Activated CD4-positive, alpha-beta T cell treated with anti-CD3 and anti-CD28 coated beads, Interleukin-2, amount 10 ng/mL, durations not matched to agents 7 days and 5 days (primary cell): ENCODE measurements at regions not wholly inside any gene's neighbourhood (a gene's known extent, or its start where the extent isn't known, plus 50 kb on each side); places are given as distances from the start of the nearest gene placed in this dataset.
A peak's percentile ranks its signal among the peaks of the same experiment; 100 is the strongest.

Experiments used
- CTCF ChIA-PET: fragments of 350-600 bp; sonication (Branson Sonifier 250); formaldehyde crosslinking; loops from one replicate; lab custom pipeline; 2021; ENCODE audit warnings: antibody characterized with exemption; lab: Charles Lee
- POLR2A ChIA-PET: fragments of 350-600 bp; sonication (Branson Sonifier 250); formaldehyde crosslinking; loops from one replicate; lab custom pipeline; 2021; ENCODE audit warnings: antibody characterized with exemption; lab: Charles Lee
- DNase-seq: peaks from one replicate; pipeline ENCODE4 v3.0.0-alpha.2; 2020
- H3K27ac Mint-ChIP-seq: one replicate; pipeline ENCODE4 v1.8.0; 2021; ENCODE audit warnings: mild to moderate bottlenecking, moderate library complexity, mixed read lengths
- H3K27me3 Mint-ChIP-seq: one replicate; pipeline ENCODE4 v1.8.0; 2021; ENCODE audit warnings: mixed read lengths
- H3K36me3 Mint-ChIP-seq: one replicate; pipeline ENCODE4 v1.8.0; 2021; ENCODE audit warnings: low read depth, mixed read lengths
- H3K4me1 Mint-ChIP-seq: one replicate; pipeline ENCODE4 v1.8.0; 2021; ENCODE audit warnings: mixed read lengths
- H3K4me3 Mint-ChIP-seq: one replicate; pipeline ENCODE4 v1.8.0; 2021; ENCODE audit warnings: mild to moderate bottlenecking, moderate library complexity, mixed read lengths
- H3K9me3 Mint-ChIP-seq: one replicate; pipeline ENCODE4 v1.8.0; 2021; ENCODE audit warnings: mixed read lengths

DNA sequence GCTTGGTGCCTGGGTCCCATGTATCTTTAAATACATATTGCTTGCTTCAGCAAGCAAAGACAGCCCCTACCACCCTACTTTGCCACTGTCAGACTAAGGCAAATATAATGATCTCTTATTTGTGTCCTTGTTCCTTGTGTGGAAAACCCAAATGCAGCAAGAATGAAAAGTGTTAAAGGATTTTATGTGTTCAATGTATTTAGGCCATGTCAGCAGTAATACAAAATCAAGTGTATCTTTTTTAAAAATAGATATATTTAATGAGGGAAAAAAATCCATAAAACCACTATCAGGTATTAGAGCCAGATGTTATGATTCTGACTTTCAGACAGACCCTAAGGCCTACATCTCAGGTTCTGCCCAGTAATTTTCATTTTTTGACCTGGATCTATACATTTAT, 374.5 kb downstream of the SEC14L1 start:
- H3K4me1 Mint-ChIP-seq, result peaks cover 3% of the 10 kb centered on the region

DNA sequence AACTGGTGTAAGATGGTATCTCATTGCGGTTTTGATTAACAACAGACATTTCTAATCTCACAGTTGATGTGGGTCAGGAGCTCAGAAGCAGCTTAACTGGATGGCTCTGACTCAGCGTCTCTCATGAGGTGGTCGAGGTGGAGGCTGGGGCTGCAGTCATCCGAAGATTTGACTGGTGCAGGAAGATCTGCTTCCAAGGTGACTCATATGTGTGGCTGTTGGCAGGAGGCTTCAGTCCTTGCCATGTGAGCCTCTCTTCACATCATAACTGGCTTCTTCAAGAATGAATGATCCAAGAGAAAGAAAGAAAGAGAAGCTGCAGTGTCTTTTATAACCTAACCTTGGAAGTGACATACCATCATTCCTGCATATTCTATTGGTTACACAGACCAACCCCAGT, 376.1 kb downstream of the SEC14L1 start:
- Mint-ChIP-seq H3K4me3 (no peak overlapping the region), H3K36me3 (peaks cover 4% of the 10 kb centered on the region), H3K9me3 (peaks cover 1% of the 10 kb centered on the region), H3K27me3 (no peaks in the 10 kb centered on the region), H3K27ac (no peak overlapping the region), H3K4me1 (peaks cover under 1% of the 10 kb centered on the region)
- ChIA-PET POLR2A (no interaction called here), CTCF (interaction anchor here (0.6 to 1.5 kb wide), 3 partner anchors 339 to 543 kb away, joined by 3 to 4 read pairs (median 3); no protein-coding TSS in a partner anchor)
- DNase-seq, result no peak

More for the DNA sequence above, 374.5 kb downstream of the SEC14L1 start:
- ChIA-PET POLR2A (no interaction called here), CTCF (no interaction called here)
- Mint-ChIP-seq H3K27ac (no peak overlapping the region), H3K4me3 (no peak overlapping the region), H3K36me3 (peaks cover 14% of the 10 kb centered on the region), H3K9me3 (peaks cover 9% of the 10 kb centered on the region), H3K27me3 (no peaks in the 10 kb centered on the region)
- DNase-seq, result no peak

DNA sequence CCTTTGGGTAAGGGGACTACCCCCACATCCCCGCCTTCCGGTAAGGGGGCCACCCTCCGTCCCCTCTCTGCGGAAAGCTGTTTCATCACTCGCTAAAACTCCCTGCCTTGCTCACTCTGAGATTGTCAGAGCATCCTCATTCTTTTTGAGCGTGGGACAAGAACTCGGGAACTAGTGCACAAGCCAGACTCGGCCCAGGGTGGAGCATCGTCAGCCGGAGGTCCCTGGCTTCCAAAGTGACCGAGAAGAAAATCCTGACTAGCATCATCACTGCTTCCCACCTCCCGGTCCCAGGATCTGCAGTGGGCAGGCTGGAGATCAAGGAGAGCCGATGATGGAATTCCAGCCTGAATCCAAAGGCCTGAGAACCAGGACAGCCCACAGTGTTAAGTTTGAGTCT, 380.3 kb downstream of the SEC14L1 start:
- H3K4me3 Mint-ChIP-seq, result no peak overlapping the region
- H3K4me1 Mint-ChIP-seq, result peaks cover 2% of the 10 kb centered on the region
- no peak overlapping the region for H3K27ac Mint-ChIP-seq
- CTCF ChIA-PET, result interaction anchor here (0.6 to 1.7 kb wide), 3 partner anchors 8 to 436 kb away, joined by 3 to 6 read pairs (median 3); no protein-coding TSS in a partner anchor
- peaks cover 3% of the 10 kb centered on the region for H3K27me3 Mint-ChIP-seq
- DNase-seq, result no peak
- H3K36me3 Mint-ChIP-seq, result no peaks in the 10 kb centered on the region
- no peaks in the 10 kb centered on the region for H3K9me3 Mint-ChIP-seq
- POLR2A ChIA-PET, result no interaction called here

DNA sequence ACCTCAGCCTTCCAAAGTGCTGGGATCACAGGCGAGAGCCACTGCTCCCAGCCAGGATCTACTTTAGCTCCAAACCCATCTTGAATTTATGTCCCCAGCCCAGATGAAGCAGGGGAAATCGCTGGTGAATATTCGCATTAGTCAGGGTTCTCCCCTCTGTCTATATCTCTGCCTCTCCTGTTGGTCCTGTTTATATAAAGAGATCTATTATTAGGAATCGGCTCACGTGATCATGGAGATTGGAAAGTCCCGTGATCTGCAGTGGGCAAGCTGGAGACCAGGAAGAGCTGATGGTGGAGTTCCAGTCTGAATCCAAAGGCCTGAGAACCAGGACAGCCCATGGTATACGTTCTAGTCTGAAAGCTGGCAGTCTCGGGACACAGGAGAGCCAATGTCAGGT, 382.8 kb downstream of the SEC14L1 start:
- no peak overlapping the region for H3K4me3 Mint-ChIP-seq
- ChIA-PET POLR2A (interaction anchor here (0.6 kb wide), 1 partner anchor 531 kb away, joined by 3 read pairs; no protein-coding TSS in a partner anchor), CTCF (interaction anchor here (1.4 to 1.8 kb wide), 2 partner anchors 19 to 74 kb away, joined by 3 to 4 read pairs; no protein-coding TSS in a partner anchor)
- no peaks in the 10 kb centered on the region for H3K36me3 Mint-ChIP-seq
- no peaks in the 10 kb centered on the region for H3K9me3 Mint-ChIP-seq
- no peak overlapping the region for H3K27ac Mint-ChIP-seq
- DNase-seq, result no peak
- peaks cover 2% of the 10 kb centered on the region for H3K4me1 Mint-ChIP-seq
- H3K27me3 Mint-ChIP-seq, result peaks cover 15% of the 10 kb centered on the region

DNA sequence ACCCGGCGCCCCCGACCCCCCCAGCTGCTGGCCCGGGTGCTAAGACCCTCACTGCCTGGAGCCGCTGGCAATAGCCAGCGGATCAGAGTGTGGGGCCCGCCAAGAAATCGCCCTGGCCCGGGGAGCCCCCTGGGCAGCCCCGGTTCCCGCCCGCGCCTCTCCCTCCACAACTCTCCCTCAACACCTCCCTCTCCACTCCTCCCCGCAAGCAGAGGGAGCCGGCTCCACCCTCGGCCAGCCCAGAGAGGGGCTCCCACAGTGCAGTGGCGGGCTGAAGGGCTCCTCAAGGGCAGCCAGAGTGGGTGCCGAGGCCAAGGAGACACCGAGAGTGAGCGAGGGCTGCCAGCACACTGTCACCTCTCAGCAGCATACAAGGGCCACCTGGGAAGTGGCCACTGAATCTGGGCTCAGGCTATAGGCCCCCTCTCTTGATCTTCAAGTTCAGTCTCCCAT, 385.5 kb downstream of the SEC14L1 start:
- no peak overlapping the region for H3K27ac Mint-ChIP-seq
- ChIA-PET POLR2A (no interaction called here), CTCF (no interaction called here)
- H3K9me3 Mint-ChIP-seq, result no peaks in the 10 kb centered on the region
- H3K4me1 Mint-ChIP-seq, result peaks cover 4% of the 10 kb centered on the region
- peaks cover 25% of the 10 kb centered on the region for H3K27me3 Mint-ChIP-seq
- DNase-seq, result no peak
- H3K4me3 Mint-ChIP-seq, result no peak overlapping the region
- H3K36me3 Mint-ChIP-seq, result no peaks in the 10 kb centered on the region

DNA sequence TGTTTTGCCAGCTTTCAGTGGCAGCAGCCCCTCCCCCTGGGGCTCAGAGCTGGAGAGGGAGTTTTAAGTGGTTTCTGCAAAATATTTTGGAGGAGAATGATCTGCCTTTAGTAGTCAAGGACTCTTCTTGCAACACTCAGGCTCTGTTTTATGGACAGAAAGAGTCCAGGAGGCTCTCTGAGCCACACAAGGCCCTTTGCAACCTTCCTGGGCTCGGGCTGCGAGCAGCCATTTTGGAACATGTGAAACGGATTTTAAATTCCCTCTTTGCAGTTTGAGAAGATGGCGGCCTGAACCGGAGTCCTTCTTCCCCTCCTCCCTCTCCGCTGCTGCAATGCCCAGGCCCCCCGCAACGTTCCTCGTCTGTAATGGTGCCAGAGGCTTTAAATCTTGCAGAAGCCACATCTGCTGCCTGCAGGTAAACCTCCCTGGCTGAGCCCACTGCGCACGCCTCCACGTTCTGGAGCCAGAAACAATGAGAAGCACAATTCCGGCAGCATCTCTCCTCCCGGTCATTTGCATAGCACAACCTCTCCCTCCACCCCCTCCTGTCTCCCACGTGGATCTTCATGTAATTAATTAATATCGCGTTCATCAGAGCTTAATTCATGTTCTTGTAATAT, 386.1 kb downstream of the SEC14L1 start:
- Mint-ChIP-seq H3K4me1 (peaks cover 4% of the 10 kb centered on the region), H3K9me3 (no peaks in the 10 kb centered on the region), H3K4me3 (no peak overlapping the region), H3K27ac (no peak overlapping the region), H3K36me3 (no peaks in the 10 kb centered on the region), H3K27me3 (peaks cover 25% of the 10 kb centered on the region)
- no peak for DNase-seq
- CTCF ChIA-PET, result no interaction called here
- POLR2A ChIA-PET, result no interaction called here

DNA sequence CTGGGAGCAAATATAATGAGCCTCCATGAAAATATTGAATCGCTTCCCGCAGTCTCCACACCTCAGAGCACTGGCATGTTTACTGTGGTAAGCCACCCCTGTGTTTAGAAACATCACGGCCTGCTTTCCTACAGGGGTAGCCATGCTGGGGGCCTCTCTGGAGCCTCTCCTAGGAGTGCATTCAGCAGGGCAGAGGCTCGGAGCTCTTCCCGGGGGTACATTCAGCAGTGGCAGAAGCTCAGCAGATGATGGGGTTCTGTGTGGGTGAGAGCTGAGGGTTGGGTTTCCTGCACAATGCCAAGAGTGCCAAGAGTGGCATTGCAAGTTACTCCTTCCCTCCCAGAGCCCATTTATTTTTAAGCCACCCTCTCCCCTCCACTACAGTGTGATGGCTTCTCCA, 386.6 kb downstream of the SEC14L1 start:
- no peak for DNase-seq
- no peak overlapping the region for H3K4me3 Mint-ChIP-seq
- H3K4me1 Mint-ChIP-seq, result peaks cover 4% of the 10 kb centered on the region
- peaks cover 25% of the 10 kb centered on the region for H3K27me3 Mint-ChIP-seq
- H3K36me3 Mint-ChIP-seq, result no peaks in the 10 kb centered on the region
- H3K27ac Mint-ChIP-seq, result no peak overlapping the region
- ChIA-PET CTCF (no interaction called here), POLR2A (no interaction called here)
- no peaks in the 10 kb centered on the region for H3K9me3 Mint-ChIP-seq

DNA sequence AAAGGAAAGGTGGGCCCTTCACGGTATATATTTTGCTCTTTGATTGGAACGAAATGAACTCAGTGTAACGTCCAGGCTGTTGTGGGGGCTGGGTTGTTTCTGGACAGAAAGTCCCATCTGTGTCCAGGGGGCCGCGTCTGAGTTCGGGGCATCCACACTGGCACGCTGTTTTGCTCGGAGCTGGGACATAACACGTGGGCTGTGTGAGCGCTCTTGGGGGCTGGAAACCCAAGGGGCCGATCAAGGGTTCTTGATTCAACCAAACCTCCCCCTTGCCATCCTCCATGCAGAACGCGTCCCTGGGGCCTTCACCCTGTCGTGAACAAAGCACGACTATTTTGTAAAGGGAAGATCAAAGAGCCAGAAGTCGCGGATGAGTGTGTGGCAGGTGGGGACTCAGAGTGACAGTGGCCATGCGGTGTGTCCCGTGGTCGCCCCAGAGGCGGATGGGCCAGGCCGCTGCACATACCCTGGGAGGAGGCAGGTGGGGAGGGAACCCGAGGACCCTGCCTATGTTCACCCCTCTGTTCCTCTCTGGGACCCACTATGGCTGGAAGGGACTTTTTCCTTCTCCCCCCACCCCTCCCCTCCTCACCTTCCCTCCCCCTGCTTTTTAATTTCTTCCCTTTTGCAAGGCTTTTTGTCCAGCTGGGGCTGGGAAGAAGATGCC, 387.2 kb downstream of the SEC14L1 start:
- H3K9me3 Mint-ChIP-seq, result no peaks in the 10 kb centered on the region
- no peaks in the 10 kb centered on the region for H3K36me3 Mint-ChIP-seq
- H3K27ac Mint-ChIP-seq, result no peak overlapping the region
- H3K4me3 Mint-ChIP-seq, result no peak overlapping the region
- H3K4me1 Mint-ChIP-seq, result peaks cover 4% of the 10 kb centered on the region
- ChIA-PET CTCF (no interaction called here), POLR2A (no interaction called here)
- no peak for DNase-seq
- peaks cover 25% of the 10 kb centered on the region for H3K27me3 Mint-ChIP-seq

DNA sequence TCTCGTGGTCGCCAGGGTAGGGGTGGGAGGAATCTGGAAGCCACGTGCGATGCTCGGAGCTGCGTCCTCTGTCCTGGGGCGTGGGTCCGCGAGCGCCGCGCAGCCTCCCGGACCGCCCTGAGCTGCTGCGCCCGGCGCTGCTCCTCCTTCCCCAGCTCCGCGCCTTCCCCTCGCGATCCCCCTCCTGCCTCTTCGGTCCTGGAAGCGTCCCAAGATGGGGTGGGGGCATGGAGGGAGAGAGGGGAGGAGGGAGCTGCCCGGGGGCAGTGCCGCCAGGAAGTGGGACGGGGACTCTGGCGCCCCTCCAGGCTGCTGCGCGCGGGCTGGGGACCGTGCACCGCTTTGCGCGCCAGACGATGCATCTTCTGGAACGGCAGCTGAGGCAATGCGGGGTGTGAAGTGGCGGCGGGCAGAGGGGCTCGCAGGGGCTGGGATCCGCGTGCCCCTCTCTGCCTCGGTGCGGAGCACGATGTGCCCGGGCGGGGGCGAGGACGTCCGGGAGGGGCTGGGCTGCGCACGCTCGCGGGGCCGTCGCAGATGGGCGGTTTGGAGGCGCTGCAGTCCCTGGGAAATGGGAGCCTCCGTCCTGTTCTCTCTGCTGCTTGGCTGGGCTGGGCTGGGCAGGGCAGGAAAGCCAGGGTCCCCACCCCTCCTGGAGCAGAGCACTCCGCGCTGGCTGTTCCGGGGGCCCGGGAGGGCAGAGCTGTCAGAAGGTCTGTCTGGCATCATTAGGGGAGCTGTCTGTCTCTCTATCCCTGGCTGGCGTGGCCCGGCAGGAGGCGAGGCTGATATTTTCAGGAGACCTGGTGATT, 388.0 kb downstream of the SEC14L1 start:
- H3K4me3 Mint-ChIP-seq, result peak overlapping the region; percentile 38
- peak; percentile 17 for DNase-seq
- ChIA-PET POLR2A (no interaction called here), CTCF (no interaction called here)
- H3K36me3 Mint-ChIP-seq, result no peaks in the 10 kb centered on the region
- peaks cover 4% of the 10 kb centered on the region for H3K4me1 Mint-ChIP-seq
- peaks cover 23% of the 10 kb centered on the region for H3K27me3 Mint-ChIP-seq
- no peak overlapping the region for H3K27ac Mint-ChIP-seq
- no peaks in the 10 kb centered on the region for H3K9me3 Mint-ChIP-seq

DNA sequence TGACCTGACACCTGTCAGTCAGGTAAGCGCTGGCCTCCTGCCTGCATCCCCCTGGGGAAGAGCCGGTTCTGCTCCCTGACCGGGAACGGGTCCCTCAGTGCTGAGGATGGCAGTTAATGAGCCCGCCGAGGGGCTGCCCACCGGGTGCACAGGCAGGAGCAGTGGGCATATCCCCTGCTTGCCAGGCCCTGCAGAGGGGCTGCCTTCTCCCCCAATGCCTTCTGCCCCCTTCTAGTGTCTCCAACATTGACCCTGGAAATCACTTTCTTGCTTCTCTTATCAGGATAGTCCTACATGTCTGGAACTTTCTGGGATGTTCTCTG, 388.5 kb downstream of the SEC14L1 start:
- ChIA-PET POLR2A (no interaction called here), CTCF (no interaction called here)
- Mint-ChIP-seq H3K9me3 (peaks cover 5% of the 10 kb centered on the region), H3K4me1 (peaks cover 4% of the 10 kb centered on the region), H3K27me3 (peaks cover 22% of the 10 kb centered on the region), H3K36me3 (no peaks in the 10 kb centered on the region), H3K27ac (no peak overlapping the region), H3K4me3 (peak overlapping the region; percentile 38)
- DNase-seq, result no peak

DNA sequence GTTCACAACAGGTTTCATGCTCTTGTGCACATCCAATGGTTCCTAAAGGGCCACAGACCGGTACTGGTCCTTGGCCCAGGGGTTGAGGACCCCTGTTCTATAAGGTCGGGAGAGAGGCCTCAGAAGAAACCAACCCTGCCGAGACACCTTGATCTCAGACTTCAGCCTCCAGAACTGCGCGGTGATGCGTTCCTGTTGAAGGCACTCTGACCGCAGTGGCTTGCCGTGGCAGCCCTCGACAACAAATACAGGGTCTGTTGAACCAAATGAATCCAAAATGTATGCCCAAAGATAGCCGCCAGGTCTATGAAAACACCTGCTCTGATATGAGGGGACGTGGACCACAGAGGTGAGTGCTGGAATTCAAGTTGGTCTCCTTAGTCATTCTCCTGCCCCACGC, 389.8 kb downstream of the SEC14L1 start:
- peaks cover 22% of the 10 kb centered on the region for H3K27me3 Mint-ChIP-seq
- no peaks in the 10 kb centered on the region for H3K36me3 Mint-ChIP-seq
- H3K9me3 Mint-ChIP-seq, result peaks cover 10% of the 10 kb centered on the region
- H3K4me3 Mint-ChIP-seq, result no peak overlapping the region
- no peak for DNase-seq
- H3K4me1 Mint-ChIP-seq, result peaks cover 2% of the 10 kb centered on the region
- ChIA-PET POLR2A (no interaction called here), CTCF (interaction anchor here (0.8 kb wide), 1 partner anchor 199 kb away, joined by 3 read pairs; no protein-coding TSS in a partner anchor)
- H3K27ac Mint-ChIP-seq, result no peak overlapping the region

DNA sequence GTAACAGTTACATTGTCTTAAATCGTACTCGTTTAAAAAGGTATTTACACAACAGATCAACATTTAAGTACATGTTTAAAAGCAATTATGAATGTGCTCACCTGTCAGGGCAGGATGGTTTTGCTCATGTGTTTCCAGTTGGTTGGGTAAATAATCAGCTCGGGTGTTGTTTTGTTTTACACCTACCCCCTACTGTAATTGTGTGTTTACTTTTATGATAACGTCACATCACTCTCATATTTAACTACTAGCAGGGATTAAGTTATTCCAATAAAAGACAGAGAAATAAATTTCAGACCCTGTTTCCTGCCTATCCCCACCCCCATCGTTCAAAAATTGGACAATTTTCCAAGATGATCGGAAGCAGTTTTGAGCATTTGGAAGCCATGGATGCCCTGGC, 390.2 kb downstream of the SEC14L1 start:
- CTCF ChIA-PET, result interaction anchor here (0.8 kb wide), 1 partner anchor 200 kb away, joined by 3 read pairs; no protein-coding TSS in a partner anchor
- H3K36me3 Mint-ChIP-seq, result no peaks in the 10 kb centered on the region
- no peak overlapping the region for H3K4me3 Mint-ChIP-seq
- no peak overlapping the region for H3K27ac Mint-ChIP-seq
- peaks cover 25% of the 10 kb centered on the region for H3K27me3 Mint-ChIP-seq
- POLR2A ChIA-PET, result no interaction called here
- H3K4me1 Mint-ChIP-seq, result peaks cover 4% of the 10 kb centered on the region
- peaks cover 10% of the 10 kb centered on the region for H3K9me3 Mint-ChIP-seq
- no peak for DNase-seq

DNA sequence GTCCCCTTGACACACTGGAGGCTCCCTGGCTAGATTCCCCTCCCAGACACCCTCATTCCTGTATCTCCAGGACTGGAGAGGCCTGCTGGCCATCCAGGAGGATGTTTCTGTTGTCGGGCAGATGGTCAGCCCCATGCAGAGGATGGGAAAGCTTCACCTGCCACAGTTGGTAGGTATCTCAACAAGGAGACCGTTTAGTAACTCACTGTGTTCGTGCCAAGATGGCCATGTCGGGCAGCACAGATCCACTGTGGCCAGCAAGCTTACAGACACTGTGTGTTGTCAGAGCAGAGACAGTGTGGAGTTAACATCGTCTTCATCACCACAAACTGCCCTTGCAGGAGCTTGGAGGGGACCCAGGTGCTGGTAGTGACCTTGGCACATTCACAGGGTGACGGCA, 390.9 kb downstream of the SEC14L1 start:
- peaks cover 6% of the 10 kb centered on the region for H3K4me1 Mint-ChIP-seq
- DNase-seq, result no peak
- H3K36me3 Mint-ChIP-seq, result no peaks in the 10 kb centered on the region
- H3K9me3 Mint-ChIP-seq, result peaks cover 10% of the 10 kb centered on the region
- peaks cover 27% of the 10 kb centered on the region for H3K27me3 Mint-ChIP-seq
- H3K27ac Mint-ChIP-seq, result no peak overlapping the region
- ChIA-PET CTCF (no interaction called here), POLR2A (no interaction called here)
- no peak overlapping the region for H3K4me3 Mint-ChIP-seq
